AML-193 (cell line): ENCODE measurements at regions not wholly inside any gene's neighbourhood (a gene's known extent, or its start where the extent isn't known, plus 50 kb on each side); places are given as distances from the start of the nearest gene placed in this dataset.
"Not testable (repeated sequence)": the region's sequence is repeated elsewhere in the genome, so short reads cannot be mapped to it uniquely, and the experiment has no call there.

ENCODE experiments used
- DNase-seq, 2 experiments: peaks; one replicate each; lab custom pipeline; 2025; lab: John Stamatoyannopoulos, UW

DNA sequence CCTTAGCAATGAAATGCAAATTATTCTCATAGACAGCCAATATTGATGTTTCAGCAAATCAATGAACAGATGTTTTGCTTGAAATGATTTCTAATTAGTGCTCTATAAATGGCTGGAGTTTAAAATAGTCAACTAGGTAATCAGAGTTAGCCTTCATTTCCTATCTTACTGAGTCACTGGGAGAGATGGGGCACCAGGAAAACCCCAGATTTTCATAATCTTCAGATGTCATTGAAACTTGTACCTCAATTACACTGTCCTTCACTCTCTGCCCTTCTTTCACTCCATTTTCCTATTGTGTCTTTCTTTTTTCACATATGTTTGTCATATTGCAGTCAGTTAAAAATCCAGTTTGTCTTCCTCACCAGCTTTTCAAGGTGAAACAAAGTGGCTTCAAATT, 92.7 kb downstream of the C12orf75 start:
- DNase-seq: no peak

GRCh38 chr12:105423921-105424320, 93.4 kb downstream of the C12orf75 start:
- no peak for DNase-seq

GRCh38 chr12:105425254-105426174, 95.0 kb downstream of the C12orf75 start:
- no peak for DNase-seq

DNA sequence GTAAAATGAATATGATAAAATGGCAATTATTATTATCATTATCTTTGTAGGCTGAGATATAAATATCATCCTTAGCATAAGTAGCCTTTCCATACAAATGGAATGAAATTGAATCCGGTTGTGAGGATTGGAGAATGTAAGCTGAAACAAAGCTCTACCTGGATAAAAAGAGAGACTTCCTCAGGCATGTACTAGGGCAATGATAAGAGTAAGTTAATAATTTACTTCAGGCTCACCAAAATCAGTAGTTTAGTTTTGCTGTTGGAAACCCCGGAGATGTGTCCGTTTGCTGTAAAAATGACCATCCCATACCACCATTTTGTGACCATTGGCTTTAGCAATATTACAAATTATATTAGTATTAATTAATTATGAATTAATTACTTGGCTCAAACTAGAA, 96.3 kb downstream of the C12orf75 start:
- no peak for DNase-seq

DNA sequence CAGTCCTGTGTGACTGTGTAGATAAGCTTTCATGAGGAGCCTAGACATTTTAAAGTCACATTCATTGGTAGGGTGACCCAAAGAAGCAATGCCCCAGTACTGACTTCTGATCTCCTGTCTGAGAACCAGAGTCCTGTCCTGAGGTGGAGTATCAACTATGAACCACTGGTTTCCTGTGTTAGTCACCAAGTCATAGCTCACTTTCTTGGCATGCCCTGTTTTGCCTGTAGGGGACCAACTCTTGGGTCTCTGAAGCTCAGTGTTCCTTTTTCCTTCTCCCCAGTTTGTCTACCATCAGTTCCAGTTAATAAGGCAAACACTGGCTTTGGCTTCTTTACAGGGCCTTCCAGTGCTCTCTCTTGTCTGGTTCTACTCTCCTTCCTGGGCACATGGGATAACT, 97.4 kb downstream of the C12orf75 start:
- DNase-seq: no peak

GRCh38 chr12:105428793-105429395, 98.4 kb downstream of the C12orf75 start:
- no peak for DNase-seq

GRCh38 chr12:105429511-105429910, 99.0 kb downstream of the C12orf75 start:
- DNase-seq: no peak

- no peak for DNase-seq
Measured at GRCh38 chr12:105431537-105432100, 101.1 kb downstream of the C12orf75 start.

DNA sequence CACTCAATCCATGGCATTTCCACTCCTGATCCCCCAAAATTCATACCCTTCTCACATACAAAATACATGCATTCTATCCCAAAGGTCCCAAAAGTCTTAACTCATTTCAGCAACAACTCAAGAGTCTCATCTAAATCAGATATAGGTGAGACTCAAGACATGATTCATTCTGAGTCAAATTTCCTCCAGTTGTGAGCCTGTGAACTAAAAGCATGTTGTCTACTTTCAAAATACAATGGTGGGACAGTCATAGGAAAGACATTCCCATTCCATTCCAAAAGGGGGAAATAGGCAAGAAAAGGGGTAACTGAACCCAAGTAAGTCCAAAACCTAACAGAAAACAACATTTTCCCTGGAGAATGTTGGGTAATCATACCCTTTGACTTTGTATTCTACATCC, 103.3 kb downstream of the C12orf75 start:
- no peak for DNase-seq

- no peak for DNase-seq
Measured at GRCh38 chr12:105436636-105437035, 106.1 kb downstream of the C12orf75 start.

- no peak for DNase-seq
Measured at GRCh38 chr12:105440037-105440664, 109.7 kb downstream of the C12orf75 start.

- DNase-seq: no peak
Measured at GRCh38 chr12:105443802-105444652, 113.5 kb downstream of the C12orf75 start.

GRCh38 chr12:105444653-105445102, 114.2 kb downstream of the C12orf75 start:
- no peak for DNase-seq

- DNase-seq: no peak
Measured at GRCh38 chr12:105445249-105445648, 114.8 kb downstream of the C12orf75 start.

DNA sequence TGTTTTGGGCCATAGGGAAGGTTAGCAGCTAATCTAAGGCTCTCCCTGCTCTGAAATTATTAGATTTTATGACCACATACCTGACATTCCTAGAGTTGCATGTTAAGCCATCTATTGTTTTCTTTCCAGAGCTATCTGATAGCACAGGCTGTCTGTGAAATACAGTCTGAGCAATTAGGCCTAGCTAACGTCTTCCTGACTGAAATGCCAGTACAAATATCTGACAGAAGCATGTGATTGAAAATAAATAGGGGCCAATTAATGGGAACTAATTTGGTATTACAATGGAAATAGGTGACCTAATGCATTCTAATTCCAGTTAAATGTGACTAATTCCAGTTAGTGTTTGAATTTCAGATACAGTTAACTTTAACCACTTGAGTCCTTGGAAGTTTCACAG, 115.2 kb downstream of the C12orf75 start:
- no peak for DNase-seq

GRCh38 chr12:105446460-105446859, 116.0 kb downstream of the C12orf75 start:
- DNase-seq: not testable (repeated sequence)

- DNase-seq: no peak
Measured at GRCh38 chr12:105449431-105449830, 118.9 kb downstream of the C12orf75 start.

- DNase-seq: no peak
Measured at GRCh38 chr12:105451211-105451610, 120.7 kb downstream of the C12orf75 start.

DNA sequence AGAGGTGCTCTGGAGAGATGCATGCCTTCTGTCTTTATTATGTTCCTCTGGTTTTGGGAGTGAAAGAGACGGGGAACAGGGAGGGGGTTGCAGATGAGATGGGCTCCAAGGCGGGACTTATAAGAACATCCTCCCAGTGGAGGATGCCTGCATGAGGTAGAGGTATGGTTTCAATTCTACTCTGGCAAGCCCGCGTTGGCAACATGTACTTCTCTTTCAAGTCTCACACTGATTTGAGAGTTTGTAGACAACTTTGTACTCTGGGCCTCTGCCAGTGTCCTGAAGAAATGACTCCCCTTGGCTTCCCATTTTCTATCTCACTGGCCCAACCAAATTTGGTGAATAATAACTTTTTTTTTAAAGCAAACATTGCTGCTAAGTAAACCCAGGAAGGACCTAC, 121.3 kb downstream of the C12orf75 start:
- no peak for DNase-seq

DNA sequence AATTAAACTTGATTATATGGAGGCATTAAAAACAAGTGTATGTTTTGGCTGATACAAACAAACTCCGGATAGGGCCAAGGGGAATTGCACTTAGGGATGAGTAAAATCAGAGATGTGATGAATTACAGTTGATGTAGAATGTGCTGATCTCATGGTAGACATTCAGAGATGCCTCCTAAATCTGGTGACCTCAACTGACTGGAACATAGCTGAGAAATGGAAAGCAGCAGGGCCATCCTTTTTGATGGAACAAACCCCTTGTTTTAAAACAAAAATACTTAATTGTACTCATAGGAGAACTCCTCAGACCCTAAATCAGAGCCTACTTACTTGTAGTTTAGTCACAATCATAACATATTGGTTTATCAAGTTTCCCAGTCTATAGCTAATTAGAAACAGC, 122.8 kb downstream of the C12orf75 start:
- DNase-seq: no peak

DNA sequence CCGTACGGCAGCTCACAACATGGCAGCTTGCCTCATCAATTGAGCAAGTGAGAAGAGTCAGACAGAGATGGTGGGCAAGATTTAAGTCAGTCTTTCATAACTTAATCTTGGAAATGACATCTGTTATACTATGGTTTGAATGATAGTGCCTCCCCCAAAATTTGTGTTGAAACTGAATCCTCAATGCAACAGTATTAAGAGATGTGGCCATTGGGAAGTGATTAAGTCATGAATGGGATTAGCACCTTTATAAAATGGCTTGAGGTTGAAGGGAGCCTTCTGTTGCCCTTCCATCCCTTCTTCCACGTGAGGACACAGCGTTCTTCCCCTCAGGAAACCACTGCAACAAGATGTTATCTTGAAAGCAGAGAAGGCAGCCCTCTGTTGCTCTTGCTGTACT, 124.2 kb downstream of the C12orf75 start:
- no peak for DNase-seq

- no peak for DNase-seq
Measured at GRCh38 chr12:105455261-105455660, 124.8 kb downstream of the C12orf75 start.
